H1 (cell line): ENCODE measurements at regions not wholly inside any gene's neighbourhood (a gene's known extent, or its start where the extent isn't known, plus 50 kb on each side); places are given as distances from the start of the nearest gene placed in this dataset.

Source experiments
- HDAC6 ChIP-seq: IDR thresholded peaks from one replicate; pipeline ENCODE4 v1.7.1; 2012; ENCODE audit warnings: low read depth, mild to moderate bottlenecking, inconsistent platforms, low read length, moderate library complexity
- YY1 ChIP-seq: IDR thresholded peaks from 2 replicates; pipeline ENCODE4 v1.6.1; 2011; ENCODE audit warnings: low read depth, mild to moderate bottlenecking, low read length
- TF ChIP-seq, protein P1 (sequence below): IDR thresholded peaks from 2 replicates; pipeline ENCODE4 v1.6.1; 2012; ENCODE audit warnings: inconsistent platforms

DNA sequence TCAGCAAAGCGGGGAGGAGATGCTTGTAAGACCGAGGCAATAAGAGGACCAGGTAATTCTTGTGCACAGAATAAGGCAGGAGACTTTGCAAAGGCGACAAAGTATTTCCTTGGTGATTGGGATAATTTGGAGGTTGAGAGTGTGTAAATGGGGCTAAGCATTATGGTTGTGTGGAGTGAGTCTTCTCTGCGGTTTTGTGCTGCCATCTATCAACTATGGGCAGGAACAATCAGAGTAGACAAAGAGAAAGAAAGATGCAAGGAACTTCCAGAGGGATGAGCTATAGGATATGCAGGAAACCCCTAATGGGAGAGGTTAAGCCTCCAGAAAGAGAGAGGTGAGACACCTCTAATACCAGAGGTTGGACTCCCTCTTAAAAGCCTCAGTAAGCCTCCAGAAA, 339.8 kb downstream of the PAPSS1 start (continued):
- TF ChIP-seq HDAC6 (no peak), YY1 (no peak)
- TF ChIP-seq, protein P1, sequence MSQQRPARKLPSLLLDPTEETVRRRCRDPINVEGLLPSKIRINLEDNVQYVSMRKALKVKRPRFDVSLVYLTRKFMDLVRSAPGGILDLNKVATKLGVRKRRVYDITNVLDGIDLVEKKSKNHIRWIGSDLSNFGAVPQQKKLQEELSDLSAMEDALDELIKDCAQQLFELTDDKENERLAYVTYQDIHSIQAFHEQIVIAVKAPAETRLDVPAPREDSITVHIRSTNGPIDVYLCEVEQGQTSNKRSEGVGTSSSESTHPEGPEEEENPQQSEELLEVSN = no peak
